Astrocyte of the cerebellum (primary cell): ENCODE measurements at regions not wholly inside any gene's neighbourhood (a gene's known extent, or its start where the extent isn't known, plus 50 kb on each side); places are given as distances from the start of the nearest gene placed in this dataset.
A peak's percentile ranks its signal among the peaks of the same experiment; 100 is the strongest.

ENCODE experiments used
- DNase-seq: peaks from one replicate; pipeline ENCODE4 v3.0.0-alpha.2; 2011; ENCODE audit warnings: low read depth
- H3K4me3 ChIP-seq: 2 replicates; pipeline ENCODE4 v1.5.1; 2011; ENCODE audit warnings: mild to moderate bottlenecking, low read depth, low read length, moderate library complexity
- in situ Hi-C: cut with HindIII; loops from 2 replicates; pipeline ENCODE4 v1.10.0; 2017; ENCODE audit warnings: low sequenced_read_pairs
- TF ChIP-seq, protein P1 (sequence below): IDR thresholded peaks from 2 replicates; pipeline ENCODE4 v1.5.1; 2012; ENCODE audit warnings: low read length, low read depth, moderate library complexity, mild to moderate bottlenecking; ENCODE audit errors: missing control alignments

DNA sequence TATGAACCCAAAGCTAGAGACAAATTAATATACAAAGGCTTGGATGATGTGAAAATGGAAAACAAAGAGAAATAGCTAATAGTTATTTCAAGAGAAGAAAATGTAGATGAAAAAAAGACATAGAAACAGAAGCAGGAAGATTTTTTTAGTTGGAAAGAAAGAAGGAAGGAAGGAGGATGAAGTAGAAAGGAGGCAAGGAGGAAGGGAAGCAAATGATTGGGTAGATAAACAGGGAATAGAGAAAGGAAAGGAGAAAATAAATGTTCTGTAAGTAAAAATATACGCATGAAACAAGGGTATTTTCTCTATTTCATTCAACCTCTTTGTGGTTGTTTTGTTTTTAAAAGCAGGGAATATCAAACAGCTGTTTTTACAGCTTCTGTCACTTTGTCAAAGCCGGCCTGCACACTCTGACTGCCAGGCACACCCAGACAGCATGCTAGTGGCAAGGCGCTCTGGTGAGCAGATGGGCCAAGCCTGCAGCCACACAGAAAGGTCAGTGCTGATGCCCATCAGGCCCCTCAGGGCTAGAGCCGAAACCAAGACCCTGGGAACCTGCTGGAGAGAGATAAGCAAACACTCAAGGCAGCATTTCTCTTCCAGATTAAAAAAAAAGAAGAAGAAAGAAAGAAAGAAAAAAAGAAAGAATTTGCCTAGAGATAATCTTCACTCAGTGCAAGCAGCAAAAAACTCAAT is 72.9 kb upstream of the CTTNBP2NL start:
- in situ Hi-C loops = no loop called here
- no peak for DNase-seq
- TF ChIP-seq, protein P1, sequence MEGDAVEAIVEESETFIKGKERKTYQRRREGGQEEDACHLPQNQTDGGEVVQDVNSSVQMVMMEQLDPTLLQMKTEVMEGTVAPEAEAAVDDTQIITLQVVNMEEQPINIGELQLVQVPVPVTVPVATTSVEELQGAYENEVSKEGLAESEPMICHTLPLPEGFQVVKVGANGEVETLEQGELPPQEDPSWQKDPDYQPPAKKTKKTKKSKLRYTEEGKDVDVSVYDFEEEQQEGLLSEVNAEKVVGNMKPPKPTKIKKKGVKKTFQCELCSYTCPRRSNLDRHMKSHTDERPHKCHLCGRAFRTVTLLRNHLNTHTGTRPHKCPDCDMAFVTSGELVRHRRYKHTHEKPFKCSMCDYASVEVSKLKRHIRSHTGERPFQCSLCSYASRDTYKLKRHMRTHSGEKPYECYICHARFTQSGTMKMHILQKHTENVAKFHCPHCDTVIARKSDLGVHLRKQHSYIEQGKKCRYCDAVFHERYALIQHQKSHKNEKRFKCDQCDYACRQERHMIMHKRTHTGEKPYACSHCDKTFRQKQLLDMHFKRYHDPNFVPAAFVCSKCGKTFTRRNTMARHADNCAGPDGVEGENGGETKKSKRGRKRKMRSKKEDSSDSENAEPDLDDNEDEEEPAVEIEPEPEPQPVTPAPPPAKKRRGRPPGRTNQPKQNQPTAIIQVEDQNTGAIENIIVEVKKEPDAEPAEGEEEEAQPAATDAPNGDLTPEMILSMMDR = no peak
- H3K4me3 ChIP-seq = no peak overlapping the region

DNA sequence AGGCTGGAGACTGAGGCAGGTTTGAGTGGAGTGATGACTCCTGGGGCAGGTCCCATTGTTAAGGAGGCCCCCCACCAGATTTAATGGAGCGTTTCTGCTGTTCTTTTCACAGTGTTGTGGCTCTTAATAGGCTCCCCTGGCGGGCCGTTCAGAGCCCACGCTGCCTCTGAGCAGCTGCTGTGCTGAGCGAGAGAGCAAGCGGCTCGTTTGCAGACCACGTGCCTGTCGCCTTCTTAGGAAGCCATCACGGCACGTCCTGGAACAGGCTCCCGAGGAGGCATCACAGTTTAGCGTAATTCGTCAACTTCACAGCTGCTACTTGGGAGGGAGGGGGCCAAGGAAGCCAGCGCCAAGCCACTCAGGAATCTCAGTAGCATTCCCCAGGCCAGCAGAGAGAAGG is 70.5 kb upstream of the CTTNBP2NL start:
- TF ChIP-seq, protein P1 = no peak
- H3K4me3 ChIP-seq = no peak overlapping the region
- no peak for DNase-seq
- in situ Hi-C loops = no loop called here

DNA sequence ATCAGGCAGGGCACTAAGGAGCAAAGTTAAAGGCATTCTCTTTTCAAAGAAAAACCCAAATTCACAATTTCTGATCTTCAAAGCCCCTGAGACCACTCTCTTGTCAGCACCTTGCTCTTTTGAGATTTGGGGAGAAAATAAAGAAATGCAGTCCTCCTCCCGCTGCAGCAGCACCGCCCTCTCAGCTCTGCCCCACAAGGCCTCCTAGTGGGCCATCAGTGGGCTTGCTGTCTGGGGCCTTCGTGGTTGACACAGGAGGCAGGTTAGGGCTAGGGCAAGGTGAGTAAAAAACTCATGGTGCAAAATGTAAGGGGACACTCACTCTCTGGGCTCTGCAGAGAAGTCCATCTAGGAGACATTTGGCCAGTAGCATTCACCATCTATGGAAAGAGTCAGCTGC is 67.4 kb upstream of the CTTNBP2NL start:
- no peak overlapping the region for H3K4me3 ChIP-seq
- in situ Hi-C loops = no loop called here
- TF ChIP-seq, protein P1 = no peak
- DNase-seq = no peak

DNA sequence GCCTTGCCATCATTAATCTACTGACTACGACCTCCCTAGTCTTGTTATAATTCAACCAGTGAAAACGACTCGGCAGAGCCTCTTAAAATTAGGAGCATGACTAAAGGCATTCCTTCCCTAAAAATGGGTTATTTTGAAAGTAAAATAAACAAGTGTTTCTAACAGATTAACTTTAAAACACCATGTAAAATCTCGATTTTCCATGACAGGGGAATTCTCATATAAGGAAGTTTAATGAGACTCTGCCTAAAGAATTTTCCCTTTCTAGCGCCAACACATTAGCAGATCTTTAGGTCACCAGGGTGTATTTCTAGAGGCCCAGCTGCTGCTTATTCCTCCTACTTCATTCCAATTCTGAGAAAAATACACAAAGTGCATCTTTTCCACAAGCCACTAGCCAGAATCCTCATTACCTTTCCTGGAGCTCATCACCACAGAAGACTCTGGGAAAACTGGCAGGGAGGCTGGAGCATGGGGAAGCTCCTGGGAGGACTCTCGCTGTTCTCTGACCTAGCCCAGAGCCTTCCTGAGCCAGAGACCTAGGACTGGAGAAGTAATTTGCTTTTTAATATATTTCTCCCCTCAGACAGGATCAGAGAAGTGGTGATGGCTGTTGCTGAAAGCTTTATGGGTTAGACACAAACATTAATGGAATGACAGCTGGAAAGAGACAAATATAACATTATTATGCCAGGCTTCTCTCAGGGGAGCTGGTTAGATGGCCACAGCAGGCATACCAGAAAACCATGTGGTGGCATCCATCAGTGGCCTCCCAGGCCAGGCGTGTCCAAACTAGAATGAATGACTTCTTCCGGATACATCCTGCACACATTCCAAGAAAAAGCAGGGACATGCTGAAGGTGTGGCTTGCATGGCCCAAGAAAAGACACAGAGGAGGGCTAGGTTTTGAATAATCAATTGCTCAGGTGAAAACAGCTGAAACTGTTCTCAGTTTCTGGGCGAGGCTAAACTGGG is 63.6 kb upstream of the CTTNBP2NL start:
- H3K4me3 ChIP-seq = no peak overlapping the region
- TF ChIP-seq, protein P1 = no peak
- no peak for DNase-seq
- in situ Hi-C loops = no loop called here

- TF ChIP-seq, protein P1 = no peak
- DNase-seq = no peak
- no peak overlapping the region for H3K4me3 ChIP-seq
- in situ Hi-C loops = no loop called here
Observed at GRCh38 chr1:112335351-112335750, 60.7 kb upstream of the CTTNBP2NL start.

- H3K4me3 ChIP-seq = no peak overlapping the region
- no peak for DNase-seq
- in situ Hi-C loops = no loop called here
- TF ChIP-seq, protein P1 = peak; percentile 46
Observed at GRCh38 chr1:112337028-112337531, 58.9 kb upstream of the CTTNBP2NL start.
